Parathyroid adenoma (tissue), 2 donors: ENCODE measurements at regions not wholly inside any gene's neighbourhood (a gene's known extent, or its start where the extent isn't known, plus 50 kb on each side); places are given as distances from the start of the nearest gene placed in this dataset.

Source experiments
- H2AFZ ChIP-seq: fragments of 300-600 bp; sonication (generic); one replicate; pipeline ENCODE4 v1.7.0; 2017; ENCODE audit warnings: antibody characterized with exemption, mild to moderate bottlenecking
- H3K27ac ChIP-seq: fragments of 300-600 bp; sonication (generic); one replicate; pipeline ENCODE4 v1.7.0; 2017
- H3K27me3 ChIP-seq: fragments of 300-600 bp; sonication (generic); one replicate; pipeline ENCODE4 v1.7.0; 2017; ENCODE audit warnings: low read length; ENCODE audit not compliant: control insufficient read depth, insufficient read depth
- H3K36me3 ChIP-seq: fragments of 300-600 bp; sonication (generic); one replicate; pipeline ENCODE4 v1.7.0; 2017; ENCODE audit warnings: low read length; ENCODE audit not compliant: control insufficient read depth, insufficient read depth
- H3K4me1 ChIP-seq: fragments of 300-600 bp; sonication (generic); one replicate; pipeline ENCODE4 v1.7.0; 2017; ENCODE audit warnings: control low read depth
- H3K4me2 ChIP-seq: fragments of 300-600 bp; sonication (generic); one replicate; pipeline ENCODE4 v1.7.0; 2017; ENCODE audit warnings: low read length
- H3K4me3 ChIP-seq: fragments of 300-600 bp; sonication (generic); one replicate; pipeline ENCODE4 v1.7.0; 2017; ENCODE audit warnings: low read depth, low read length
- H3K79me2 ChIP-seq: fragments of 300-600 bp; sonication (generic); one replicate; pipeline ENCODE4 v1.7.0; 2017; ENCODE audit warnings: control low read depth
- H3K9ac ChIP-seq: fragments of 300-600 bp; sonication (generic); one replicate; pipeline ENCODE4 v1.7.0; 2017; ENCODE audit warnings: mild to moderate bottlenecking
- H3K9me3 ChIP-seq: fragments of 300-600 bp; sonication (generic); one replicate; pipeline ENCODE4 v1.7.0; 2017; ENCODE audit warnings: low read length; ENCODE audit not compliant: control insufficient read depth
- CTCF ChIP-seq: fragments of 300-600 bp; sonication (generic); IDR thresholded peaks from one replicate; pipeline ENCODE4 v1.7.0; 2017; ENCODE audit warnings: antibody characterized with exemption, mild to moderate bottlenecking
- donor health status: primary hyperparathyroidism.

GRCh38 chr1:200496937-200497336 lies 87.1 kb upstream of the ZNF281 start:
- Histone ChIP-seq H3K36me3 (no peaks in the 10 kb centered on the region), H3K4me2 (no peak overlapping the region), H3K9me3 (no peaks in the 10 kb centered on the region), H3K79me2 (no peaks in the 10 kb centered on the region), H2AFZ (no peak overlapping the region), H3K27ac (no peak overlapping the region), H3K9ac (no peak overlapping the region), H3K27me3 (no peaks in the 10 kb centered on the region), H3K4me3 (no peak overlapping the region), H3K4me1 (no peaks in the 10 kb centered on the region)
- TF ChIP-seq CTCF = no peak

DNA sequence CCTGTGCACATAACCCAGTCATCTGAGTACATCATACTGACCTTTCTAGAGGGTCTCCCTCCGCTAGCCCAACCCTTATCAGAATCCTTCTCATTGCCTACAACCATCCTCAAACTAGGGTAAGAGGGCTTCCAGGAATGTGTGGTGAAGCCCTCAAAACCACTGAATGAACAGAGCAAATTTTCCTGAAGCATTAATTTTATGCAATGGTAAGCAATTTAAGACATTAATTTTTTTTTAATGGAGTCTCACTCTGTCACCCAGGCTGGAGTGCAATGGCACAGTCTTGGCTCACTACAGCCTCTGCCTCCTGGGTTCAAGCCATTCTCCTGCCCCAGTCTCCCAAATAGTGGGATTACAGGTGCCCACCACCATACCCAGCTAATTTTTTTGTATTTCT lies 86.1 kb upstream of the ZNF281 start:
- H3K27me3 ChIP-seq = no peaks in the 10 kb centered on the region
- H3K4me2 ChIP-seq = no peak overlapping the region
- no peak overlapping the region for H3K9ac ChIP-seq
- H3K9me3 ChIP-seq = no peaks in the 10 kb centered on the region
- no peak for TF ChIP-seq CTCF
- no peak overlapping the region for H3K27ac ChIP-seq
- no peaks in the 10 kb centered on the region for H3K4me1 ChIP-seq
- H2AFZ ChIP-seq = no peak overlapping the region
- H3K36me3 ChIP-seq = no peaks in the 10 kb centered on the region
- no peak overlapping the region for H3K4me3 ChIP-seq
- no peaks in the 10 kb centered on the region for H3K79me2 ChIP-seq

DNA sequence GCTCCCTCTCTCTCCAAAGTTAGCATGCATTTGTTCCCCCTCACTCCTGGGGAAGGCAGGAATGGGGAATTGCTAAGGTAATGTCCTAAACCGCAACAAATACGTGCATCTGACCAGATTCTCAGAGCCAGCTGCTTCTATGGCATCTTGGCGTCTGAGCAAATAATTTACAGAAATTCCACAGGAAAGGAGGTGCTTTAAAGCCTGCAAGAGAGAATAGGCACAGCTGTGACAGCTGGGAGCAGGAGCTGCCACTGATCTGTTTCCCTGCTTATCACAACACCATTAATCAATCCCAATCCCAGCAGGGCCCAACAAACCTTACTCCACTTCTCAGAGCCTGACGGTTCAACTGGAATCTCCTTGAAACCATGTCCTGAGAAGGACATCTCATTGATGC lies 83.5 kb upstream of the ZNF281 start:
- Histone ChIP-seq H3K9me3 (no peaks in the 10 kb centered on the region), H3K4me2 (no peak overlapping the region), H3K4me3 (no peak overlapping the region), H3K27ac (no peak overlapping the region), H3K4me1 (no peaks in the 10 kb centered on the region), H3K36me3 (no peaks in the 10 kb centered on the region), H3K27me3 (no peaks in the 10 kb centered on the region), H3K79me2 (no peaks in the 10 kb centered on the region), H2AFZ (no peak overlapping the region), H3K9ac (no peak overlapping the region)
- no peak for TF ChIP-seq CTCF

GRCh38 chr1:200491103-200491502 lies 81.3 kb upstream of the ZNF281 start:
- Histone ChIP-seq H2AFZ (no peak overlapping the region), H3K4me3 (no peak overlapping the region), H3K4me1 (no peaks in the 10 kb centered on the region), H3K36me3 (no peaks in the 10 kb centered on the region), H3K79me2 (no peaks in the 10 kb centered on the region), H3K4me2 (no peak overlapping the region), H3K9me3 (no peaks in the 10 kb centered on the region), H3K9ac (no peak overlapping the region), H3K27me3 (no peaks in the 10 kb centered on the region), H3K27ac (no peak overlapping the region)
- no peak for TF ChIP-seq CTCF

DNA sequence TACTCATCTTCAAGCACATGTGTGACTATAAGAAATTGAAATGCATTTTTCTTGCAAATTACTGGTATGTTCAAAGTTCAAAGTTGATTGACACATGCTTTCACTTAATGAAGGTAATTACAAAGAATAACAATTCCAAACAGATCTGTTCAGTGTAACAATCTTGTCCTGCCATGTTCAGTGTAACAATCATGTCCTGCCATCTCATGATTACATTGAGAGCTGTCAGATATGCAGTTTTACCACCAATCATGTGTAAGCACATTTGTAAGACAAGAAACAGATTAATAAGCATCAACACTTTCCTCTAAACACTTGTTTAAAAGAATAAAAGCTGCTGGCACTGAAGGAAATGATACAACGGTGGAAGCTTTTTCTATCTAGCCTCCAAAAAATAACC lies 80.3 kb upstream of the ZNF281 start:
- TF ChIP-seq CTCF = no peak
- Histone ChIP-seq H3K27ac (no peak overlapping the region), H2AFZ (no peak overlapping the region), H3K9ac (no peak overlapping the region), H3K9me3 (no peaks in the 10 kb centered on the region), H3K4me3 (no peak overlapping the region), H3K36me3 (no peaks in the 10 kb centered on the region), H3K27me3 (no peaks in the 10 kb centered on the region), H3K4me2 (no peak overlapping the region), H3K79me2 (no peaks in the 10 kb centered on the region), H3K4me1 (no peaks in the 10 kb centered on the region)
